Cerebellar nuclear complex (tissue), 1 donor: ENCODE measurements at regions not wholly inside any gene's neighbourhood (a gene's known extent, or its start where the extent isn't known, plus 50 kb on each side); places are given as distances from the start of the nearest gene placed in this dataset.

Experiments
- DNase-seq, 2 experiments: peaks; one replicate each; lab custom pipeline; 2025; lab: John Stamatoyannopoulos, UW

DNA sequence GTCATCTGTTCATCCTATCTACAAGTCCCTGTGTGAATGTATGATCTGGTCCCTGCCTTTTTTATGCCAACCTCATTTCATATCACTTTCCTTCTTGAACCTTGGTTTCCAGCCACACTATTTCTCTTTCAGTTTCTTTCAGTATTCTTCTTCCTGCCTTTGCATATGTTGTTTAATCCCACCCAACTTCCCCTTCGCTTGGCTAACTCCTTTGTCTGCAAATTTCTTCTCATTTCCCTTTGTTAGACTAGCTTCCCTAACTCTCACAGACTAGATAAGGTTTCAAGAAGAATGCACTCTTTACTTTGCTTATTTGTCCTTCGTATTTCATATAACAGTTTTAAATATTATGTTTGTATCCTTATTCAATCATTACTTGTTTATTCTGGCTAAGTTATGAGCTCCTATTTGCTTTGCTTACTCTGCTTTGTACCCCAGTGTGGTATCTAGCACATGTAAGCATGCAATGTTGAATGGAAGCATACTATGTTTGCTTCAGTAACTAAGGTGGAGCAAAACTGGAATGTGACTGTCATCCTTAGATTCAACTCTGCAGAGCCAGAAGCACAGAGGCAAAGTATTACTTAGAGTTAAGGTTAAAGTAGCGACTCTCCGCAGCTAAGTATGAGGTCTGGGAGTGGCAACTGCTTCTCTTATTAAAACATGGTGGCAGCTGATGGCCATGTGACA lies 681.3 kb downstream of the CPS1 start:
- no peak for DNase-seq

DNA sequence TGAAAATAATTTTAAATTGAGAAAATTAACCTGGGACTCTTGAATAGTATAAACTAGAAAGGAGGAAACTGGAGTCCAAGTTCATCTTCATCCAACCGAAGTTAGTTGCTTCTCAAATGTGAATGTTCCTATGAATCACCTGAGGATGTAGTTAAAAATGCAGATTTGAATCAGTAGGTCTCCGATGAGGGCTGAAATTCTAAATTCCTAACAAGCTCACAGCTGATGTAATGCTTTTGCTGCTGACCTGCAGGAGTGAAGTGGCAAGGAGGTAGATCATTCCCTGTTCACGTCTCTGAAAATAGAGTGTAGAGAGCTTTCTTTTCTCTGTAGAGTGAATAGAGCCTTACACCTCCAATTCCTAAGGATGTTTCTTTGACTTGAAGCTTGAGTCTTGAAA lies 685.5 kb downstream of the CPS1 start:
- no peak for DNase-seq

DNA sequence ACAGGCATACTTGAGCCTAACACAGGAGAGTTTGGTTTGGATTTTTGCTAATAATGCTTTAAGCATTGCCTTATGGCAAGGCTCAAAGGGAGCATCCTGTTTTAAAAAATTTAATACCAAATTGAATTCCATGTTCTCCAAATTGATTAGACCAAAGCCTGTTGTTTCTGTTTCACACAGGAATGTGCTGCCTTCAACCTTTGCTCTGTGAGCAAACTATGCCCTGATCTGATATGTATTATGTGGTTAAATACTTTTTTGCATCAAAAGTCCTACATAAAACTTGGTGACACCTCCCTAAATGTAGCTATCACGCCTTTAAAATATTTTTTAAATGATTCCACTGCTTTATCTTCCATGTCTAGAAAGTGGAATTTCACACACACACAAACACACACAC lies 691.4 kb downstream of the CPS1 start:
- DNase-seq = no peak

DNA sequence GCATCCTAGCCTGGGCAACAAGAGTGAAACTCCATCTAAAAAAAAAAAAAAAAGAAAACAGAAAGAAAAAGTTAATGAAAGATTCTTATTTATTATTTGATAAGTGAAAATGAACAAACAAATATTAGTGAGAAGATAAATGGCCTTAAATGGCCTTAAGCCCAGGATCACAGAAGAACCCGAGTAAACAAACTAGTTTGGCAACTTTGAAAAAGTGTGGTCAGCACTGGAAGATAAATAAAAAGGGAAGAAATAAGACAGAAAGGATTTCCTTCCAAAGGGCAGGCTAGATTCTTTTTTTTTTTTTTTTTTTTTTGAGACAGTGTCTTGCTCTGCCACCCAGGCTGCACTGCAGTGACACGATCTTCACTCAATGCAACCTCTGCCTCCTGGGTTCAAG lies 692.4 kb downstream of the CPS1 start:
- no peak for DNase-seq

DNA sequence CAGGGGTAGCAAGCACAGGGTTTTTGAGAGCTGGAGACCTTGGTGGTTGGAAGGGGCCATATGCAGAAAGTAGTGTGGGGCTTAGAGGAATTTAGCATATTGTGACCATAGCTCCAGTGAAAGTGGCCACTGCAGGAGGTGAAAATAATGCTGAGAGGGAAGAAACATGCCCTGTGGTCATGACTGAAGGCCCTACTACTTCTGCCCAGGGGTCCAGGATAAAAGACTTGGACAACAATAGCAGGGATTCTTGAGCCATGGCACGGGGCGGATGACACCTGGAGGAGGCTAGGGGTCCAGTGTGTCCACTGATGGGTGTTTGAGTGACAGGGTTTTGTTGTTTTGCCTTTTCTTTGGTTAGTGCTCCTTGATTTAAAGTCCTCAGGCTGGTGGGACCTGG lies 694.6 kb downstream of the CPS1 start:
- DNase-seq = no peak

DNA sequence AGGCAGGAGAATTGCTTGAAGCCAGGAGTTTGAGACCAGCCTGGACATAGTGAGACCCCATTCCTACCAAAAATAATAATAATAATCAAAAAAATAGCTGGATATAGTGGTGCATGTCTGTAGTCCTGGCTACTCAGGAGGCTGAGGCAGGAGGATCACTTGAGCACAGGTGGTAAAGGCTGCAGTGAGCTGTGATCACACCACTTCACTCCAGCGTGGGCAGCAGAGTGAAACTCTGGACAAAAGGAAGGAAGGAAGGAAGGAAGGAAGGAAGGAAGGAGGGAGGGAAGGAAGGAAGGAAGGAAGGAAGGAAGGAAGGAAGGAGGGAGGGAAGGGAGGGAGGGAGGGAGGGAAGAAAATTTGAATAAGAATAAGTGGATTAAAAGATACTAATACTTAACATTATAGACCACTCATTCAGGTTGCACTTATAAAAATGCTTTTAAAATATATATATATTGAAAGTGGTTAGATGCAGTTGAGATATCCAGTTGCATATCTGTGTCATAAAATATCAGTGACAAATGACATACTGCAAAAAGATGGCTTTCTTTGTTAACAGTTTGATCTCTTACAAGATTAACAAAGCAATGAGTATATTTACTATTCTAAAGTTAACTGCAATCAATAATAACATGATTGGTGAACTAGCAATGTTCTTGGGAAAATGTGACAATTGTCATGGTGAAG lies 702.4 kb downstream of the CPS1 start:
- DNase-seq = no peak

DNA sequence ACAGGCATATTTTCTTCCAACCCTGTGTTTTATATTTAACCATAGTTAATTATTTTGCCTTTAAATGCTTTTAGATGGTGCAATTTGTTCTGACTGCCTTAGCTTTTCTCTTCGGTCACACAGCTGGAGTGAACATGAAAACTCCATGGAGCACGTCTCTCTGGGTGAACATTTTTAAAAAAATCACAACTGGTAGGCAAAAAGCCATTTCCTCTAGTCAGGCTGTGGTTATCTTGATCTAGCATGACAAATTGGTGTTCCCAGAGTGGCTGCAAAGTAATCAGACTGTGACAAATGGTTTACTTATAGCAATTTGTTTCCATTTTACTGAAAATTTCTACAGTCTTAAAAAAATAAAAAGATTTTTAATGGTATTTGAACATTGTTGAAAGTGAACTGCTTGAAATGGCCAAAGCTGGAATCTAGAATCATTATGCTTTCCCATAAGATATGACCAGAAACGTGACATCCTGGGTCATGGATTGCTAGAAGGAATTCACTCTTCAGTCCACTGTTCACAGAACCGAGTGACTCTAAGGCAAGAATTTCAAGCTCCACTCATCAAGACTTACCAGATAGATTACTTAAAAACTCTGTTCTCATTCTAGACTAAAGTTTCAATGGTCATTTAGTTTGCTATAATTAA lies 703.6 kb downstream of the CPS1 start:
- no peak for DNase-seq

DNA sequence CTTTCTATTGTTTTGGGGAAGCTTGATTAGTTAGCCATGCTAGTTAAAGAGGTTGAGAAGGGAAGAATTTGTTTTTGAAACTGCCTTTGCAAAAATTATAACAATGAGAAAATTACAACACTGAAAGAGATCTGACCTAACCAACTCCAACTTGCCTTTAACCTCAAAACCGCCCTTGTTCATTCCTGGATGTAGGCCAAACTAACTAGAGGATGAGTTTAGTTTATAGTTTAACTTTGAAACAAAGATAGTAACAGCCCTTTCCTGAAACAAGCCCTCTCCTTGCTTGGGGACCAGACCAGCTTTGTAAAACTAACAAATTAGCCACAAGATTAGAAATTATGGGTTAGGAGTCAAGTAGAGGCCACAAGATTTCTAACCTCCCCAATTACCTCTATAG lies 713.9 kb downstream of the CPS1 start:
- DNase-seq = no peak

DNA sequence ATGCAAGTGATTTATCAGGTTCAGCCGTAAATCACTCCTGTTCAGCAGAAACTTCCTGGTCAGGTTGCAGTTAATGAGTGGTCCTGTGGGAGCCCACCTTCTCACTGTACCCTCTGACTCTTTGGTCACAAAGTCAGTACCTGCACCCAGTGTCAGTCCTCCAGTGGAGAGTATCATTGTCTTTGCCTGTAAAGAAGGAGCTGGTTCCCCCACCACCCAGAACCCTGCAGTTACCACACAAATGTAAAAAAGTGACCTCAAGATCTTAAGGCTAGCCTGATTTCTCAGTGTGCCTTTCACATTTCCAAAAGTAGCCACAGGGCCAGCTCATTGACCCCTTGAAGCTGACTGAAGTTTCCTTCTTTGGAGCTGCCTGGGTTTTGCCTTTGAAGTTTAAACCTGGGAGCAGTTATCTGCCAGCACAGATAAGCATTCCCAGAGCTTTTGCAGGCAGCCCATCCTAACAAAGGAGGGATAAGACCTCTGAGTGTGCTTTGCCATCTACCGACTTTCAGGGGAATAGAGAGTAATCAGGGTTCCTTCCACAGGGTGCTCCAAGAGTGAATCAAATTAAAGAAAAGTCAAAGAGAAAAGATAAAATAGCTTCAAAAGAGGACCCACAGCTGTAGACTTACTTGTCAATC lies 725.2 kb downstream of the CPS1 start:
- DNase-seq = no peak

DNA sequence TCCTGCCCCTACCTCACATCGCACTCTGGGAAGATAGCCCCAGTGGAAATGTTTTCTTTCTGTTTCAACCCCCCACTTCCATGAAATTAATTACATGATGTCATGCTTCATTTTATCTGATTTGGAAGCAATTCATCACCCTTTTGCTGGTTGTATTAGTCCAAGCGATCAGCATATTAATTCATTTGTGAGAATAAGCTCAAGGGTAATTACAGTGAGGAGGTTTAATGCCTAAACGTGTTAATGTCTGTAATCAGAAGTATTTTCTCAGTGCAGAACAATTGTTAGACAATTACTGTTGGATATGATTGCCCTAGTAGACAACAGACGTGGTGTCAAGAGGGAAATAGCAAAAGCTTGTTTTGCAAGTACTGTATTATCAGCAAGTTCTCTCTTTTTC lies 746.3 kb downstream of the CPS1 start:
- DNase-seq = no peak

DNA sequence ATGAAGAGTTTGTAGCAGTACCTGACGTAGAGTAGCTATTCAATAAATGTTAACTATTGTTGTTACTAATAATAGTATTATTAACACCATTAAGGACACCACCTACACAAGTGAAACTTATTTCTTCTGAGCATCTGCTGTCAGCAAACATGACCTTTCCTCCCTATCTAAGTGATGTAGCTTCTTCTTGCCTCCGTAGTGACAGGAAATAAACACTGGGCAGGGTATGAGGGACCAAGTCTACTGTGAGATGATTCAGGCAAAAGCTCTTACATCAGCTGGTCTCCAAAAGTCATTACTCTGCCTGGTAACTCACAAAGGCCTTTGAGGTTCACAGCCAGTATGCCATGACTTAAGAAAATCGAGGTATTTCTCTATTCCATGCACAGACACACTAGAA lies 750.5 kb downstream of the CPS1 start:
- DNase-seq = no peak
